Panc1 (cell line): ENCODE measurements at regions not wholly inside any gene's neighbourhood (a gene's known extent, or its start where the extent isn't known, plus 50 kb on each side); places are given as distances from the start of the nearest gene placed in this dataset.

Source experiments
- CTCF ChIP-seq: fragments of 450-650 bp; IDR thresholded peaks from 2 replicates; pipeline ENCODE4 v1.5.1; 2017; ENCODE audit warnings: mild to moderate bottlenecking
- POLR2AphosphoS5 ChIP-seq: IDR thresholded peaks from 2 replicates; pipeline ENCODE4 v1.6.1; 2012; ENCODE audit warnings: mild to moderate bottlenecking, low read depth, low read length, moderate library complexity

- TF ChIP-seq CTCF: no peak
- TF ChIP-seq POLR2AphosphoS5: no peak
Measured at GRCh38 chr5:158599157-158599556, 500.6 kb downstream of the EBF1 start.
